ENCODE measurements at regions not wholly inside any gene's neighbourhood (a gene's known extent, or its start where the extent isn't known, plus 50 kb on each side); places are given as distances from the start of the nearest gene placed in this dataset.

DNA sequence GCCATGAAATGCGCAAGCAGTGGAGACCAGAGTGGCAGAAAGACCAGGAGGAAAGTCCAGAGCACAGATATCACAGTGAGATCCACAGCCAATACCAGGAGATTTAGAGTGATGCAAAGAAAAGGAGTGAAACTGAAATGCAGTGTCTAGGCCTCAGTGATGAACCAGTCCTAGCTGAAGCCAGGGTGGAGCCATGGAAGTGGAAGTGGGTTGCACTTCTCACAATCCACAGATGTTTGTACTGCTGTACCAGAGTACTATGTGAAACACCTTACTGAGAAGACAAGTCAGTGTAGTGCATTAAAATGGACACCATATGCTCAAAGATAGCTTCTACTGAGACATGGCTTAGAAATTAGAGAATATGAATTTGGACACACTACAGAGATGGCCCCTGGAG lies 403.3 kb downstream of the HNRNPD start:
- TF ChIP-seq POLR2AphosphoS5 (IDR thresholded peaks at IDR 0.05; ENCODE audit: low read depth, low read length) (no peak), POLR2A (IDR thresholded peaks at IDR 0.05; ENCODE audit: low read depth, low read length) (no peak), TAF1 (IDR thresholded peaks at IDR 0.05; ENCODE audit: borderline replicate concordance, low read depth, low read length) (no peak)
